RPMI7951 (cell line): ENCODE measurements at regions not wholly inside any gene's neighbourhood (a gene's known extent, or its start where the extent isn't known, plus 50 kb on each side); places are given as distances from the start of the nearest gene placed in this dataset.
A peak's percentile ranks its signal among the peaks of the same experiment; 100 is the strongest.

Source experiments
- DNase-seq: peaks from one replicate; pipeline ENCODE4 v3.0.0-alpha.2; 2012; ENCODE audit warnings: low read depth

- DNase-seq = peak; percentile 86
Measured at GRCh38 chr16:65679785-65680184, 557.9 kb upstream of the CDH11 start.

GRCh38 chr16:65675161-65675560 is 553.3 kb upstream of the CDH11 start:
- no peak for DNase-seq

- DNase-seq = peak; percentile 73
Measured at GRCh38 chr16:65672960-65673359, 551.1 kb upstream of the CDH11 start.

GRCh38 chr16:65671071-65671470 is 549.2 kb upstream of the CDH11 start:
- no peak for DNase-seq

- DNase-seq = no peak
Measured at GRCh38 chr16:65668064-65668595, 546.3 kb upstream of the CDH11 start.

- peak; percentile 63 for DNase-seq
Measured at GRCh38 chr16:65667011-65667578, 545.2 kb upstream of the CDH11 start.

GRCh38 chr16:65666132-65666941 is 544.5 kb upstream of the CDH11 start:
- no peak for DNase-seq

- DNase-seq = no peak
Measured at GRCh38 chr16:65665586-65665985, 543.7 kb upstream of the CDH11 start.

- peak; percentile 78 for DNase-seq
Measured at GRCh38 chr16:65663774-65664173, 541.9 kb upstream of the CDH11 start.

GRCh38 chr16:65662256-65662655 is 540.4 kb upstream of the CDH11 start:
- no peak for DNase-seq

GRCh38 chr16:65661558-65661957 is 539.7 kb upstream of the CDH11 start:
- DNase-seq = no peak

GRCh38 chr16:65660390-65660789 is 538.5 kb upstream of the CDH11 start:
- peak; percentile 92 for DNase-seq

- DNase-seq = no peak
Measured at GRCh38 chr16:65659758-65660157, 537.9 kb upstream of the CDH11 start.

- peak; percentile 85 for DNase-seq
Measured at GRCh38 chr16:65658787-65659220, 536.9 kb upstream of the CDH11 start.

GRCh38 chr16:65658349-65658748 is 536.5 kb upstream of the CDH11 start:
- peak; percentile 100 for DNase-seq

GRCh38 chr16:65657556-65657955 is 535.7 kb upstream of the CDH11 start:
- DNase-seq = peak; percentile 67

GRCh38 chr16:65657071-65657494 is 535.2 kb upstream of the CDH11 start:
- DNase-seq = peak; percentile 93

- no peak for DNase-seq
Measured at GRCh38 chr16:65655802-65656201, 533.9 kb upstream of the CDH11 start.

- no peak for DNase-seq
Measured at GRCh38 chr16:65648101-65648500, 526.2 kb upstream of the CDH11 start.

GRCh38 chr16:65644821-65645220 is 523.0 kb upstream of the CDH11 start:
- no peak for DNase-seq

GRCh38 chr16:65641762-65642289 is 520.0 kb upstream of the CDH11 start:
- no peak for DNase-seq

GRCh38 chr16:65641049-65641761 is 519.3 kb upstream of the CDH11 start:
- DNase-seq = no peak
